SH-SY5Y (cell line): ENCODE measurements at regions not wholly inside any gene's neighbourhood (a gene's known extent, or its start where the extent isn't known, plus 50 kb on each side); places are given as distances from the start of the nearest gene placed in this dataset.

Experiments used
- GATA2 ChIP-seq: IDR thresholded peaks from 2 replicates; pipeline ENCODE4 v1.6.1; 2011; ENCODE audit warnings: mild to moderate bottlenecking, low read depth, low read length
- GATA3 ChIP-seq: IDR thresholded peaks from 2 replicates; pipeline ENCODE4 v1.6.1; 2011; ENCODE audit warnings: low read depth, mild to moderate bottlenecking, low read length, moderate library complexity

GRCh38 chr14:36420149-36420687, 99.8 kb upstream of the MBIP start:
- TF ChIP-seq GATA3 (no peak), GATA2 (no peak)
